ENCODE measurements at regions not wholly inside any gene's neighbourhood (a gene's known extent, or its start where the extent isn't known, plus 50 kb on each side); places are given as distances from the start of the nearest gene placed in this dataset.

DNA sequence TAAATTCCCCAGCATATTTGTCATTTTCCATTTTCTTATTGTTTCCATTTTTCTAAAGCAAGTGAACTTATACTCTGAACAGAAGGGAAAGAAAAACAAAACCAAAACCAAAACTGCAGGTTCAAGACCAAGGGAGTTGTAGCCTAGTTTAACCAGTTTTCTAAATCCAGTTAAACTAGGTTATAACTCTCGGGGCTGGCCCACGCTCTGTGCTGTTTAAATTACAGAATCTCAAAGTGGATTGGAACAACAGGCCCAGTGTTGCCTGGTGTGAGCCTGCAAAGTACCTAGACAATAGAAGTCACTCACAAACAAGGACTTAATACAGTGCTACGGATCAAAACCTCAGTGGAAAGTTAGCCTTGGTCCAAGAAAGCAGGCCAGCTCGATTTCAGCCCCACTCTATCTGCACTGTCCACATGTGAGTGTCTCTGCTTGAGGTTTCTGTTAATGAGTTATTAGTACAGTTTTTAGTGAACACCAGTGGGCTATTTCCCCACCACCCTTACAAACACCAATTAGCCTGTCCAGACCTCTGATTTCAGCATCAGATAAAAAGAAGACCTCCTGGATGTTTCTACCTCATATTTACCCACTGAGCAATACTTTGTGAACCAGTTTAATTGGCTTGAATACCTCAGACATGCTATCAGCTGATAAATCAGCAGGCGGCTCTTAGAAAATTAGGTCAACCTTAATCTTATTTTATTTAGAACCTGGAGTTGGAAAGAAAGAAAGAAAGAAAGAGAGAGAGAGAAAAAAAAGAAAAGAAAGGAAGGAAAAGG, 93.8 kb upstream of the PDZRN3 start:
- TF ChIP-seq, protein P1, sequence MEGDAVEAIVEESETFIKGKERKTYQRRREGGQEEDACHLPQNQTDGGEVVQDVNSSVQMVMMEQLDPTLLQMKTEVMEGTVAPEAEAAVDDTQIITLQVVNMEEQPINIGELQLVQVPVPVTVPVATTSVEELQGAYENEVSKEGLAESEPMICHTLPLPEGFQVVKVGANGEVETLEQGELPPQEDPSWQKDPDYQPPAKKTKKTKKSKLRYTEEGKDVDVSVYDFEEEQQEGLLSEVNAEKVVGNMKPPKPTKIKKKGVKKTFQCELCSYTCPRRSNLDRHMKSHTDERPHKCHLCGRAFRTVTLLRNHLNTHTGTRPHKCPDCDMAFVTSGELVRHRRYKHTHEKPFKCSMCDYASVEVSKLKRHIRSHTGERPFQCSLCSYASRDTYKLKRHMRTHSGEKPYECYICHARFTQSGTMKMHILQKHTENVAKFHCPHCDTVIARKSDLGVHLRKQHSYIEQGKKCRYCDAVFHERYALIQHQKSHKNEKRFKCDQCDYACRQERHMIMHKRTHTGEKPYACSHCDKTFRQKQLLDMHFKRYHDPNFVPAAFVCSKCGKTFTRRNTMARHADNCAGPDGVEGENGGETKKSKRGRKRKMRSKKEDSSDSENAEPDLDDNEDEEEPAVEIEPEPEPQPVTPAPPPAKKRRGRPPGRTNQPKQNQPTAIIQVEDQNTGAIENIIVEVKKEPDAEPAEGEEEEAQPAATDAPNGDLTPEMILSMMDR (IDR thresholded peaks at IDR 0.05) = no peak
- DNase-seq (ENCODE audit: low spot score) = no peak
- no peak for ATAC-seq (ENCODE audit: insufficient number of reproducible peaks, low FRiP score, low read depth)
- Histone ChIP-seq H3K4me3 (no peak overlapping the region), H3K36me3 (no peaks in the 10 kb centered on the region), H3K4me1 (ENCODE audit: control insufficient read depth in 1 of 2, low read depth in 2 of 2) (peaks cover 7 to 13% of the 10 kb centered on the region in 2 donors), H3K9me3 (no peaks in the 10 kb centered on the region), H3K27ac (no peak overlapping the region), H3K27me3 (replicated peaks; ENCODE audit: insufficient read depth) (no peaks in the 10 kb centered on the region)

DNA sequence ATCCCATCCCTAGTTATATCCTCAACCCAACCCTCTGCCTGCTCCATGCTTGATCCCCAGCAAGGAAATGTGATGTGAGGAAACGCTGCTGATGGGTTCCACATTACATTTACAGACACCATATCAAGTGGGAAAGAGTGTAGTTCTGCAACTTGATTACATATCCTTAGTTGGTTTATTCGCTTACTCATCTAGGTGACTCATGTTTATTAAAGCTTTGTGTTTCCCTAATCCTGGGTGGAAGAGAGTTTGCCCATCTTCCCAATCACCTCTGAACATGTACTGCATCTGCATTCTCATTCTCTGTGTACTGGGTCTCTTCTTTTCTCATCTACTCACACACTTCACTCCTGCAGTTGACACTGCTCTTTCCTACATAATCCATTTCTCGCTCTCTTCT, 91.7 kb upstream of the PDZRN3 start:
- no peak overlapping the region for H3K27ac ChIP-seq
- H3K4me1 ChIP-seq (ENCODE audit: control insufficient read depth in 1 of 2, low read depth in 2 of 2) = peaks cover 7 to 13% of the 10 kb centered on the region in 2 donors
- DNase-seq (ENCODE audit: low spot score) (no peak), ATAC-seq (ENCODE audit: insufficient number of reproducible peaks, low FRiP score, low read depth) (no peak)
- no peak overlapping the region for H3K4me3 ChIP-seq
- TF ChIP-seq, protein P1 (IDR thresholded peaks at IDR 0.05) = no peak
- no peaks in the 10 kb centered on the region for H3K27me3 ChIP-seq (replicated peaks; ENCODE audit: insufficient read depth)
- H3K9me3 ChIP-seq = no peaks in the 10 kb centered on the region
- H3K36me3 ChIP-seq = no peaks in the 10 kb centered on the region

DNA sequence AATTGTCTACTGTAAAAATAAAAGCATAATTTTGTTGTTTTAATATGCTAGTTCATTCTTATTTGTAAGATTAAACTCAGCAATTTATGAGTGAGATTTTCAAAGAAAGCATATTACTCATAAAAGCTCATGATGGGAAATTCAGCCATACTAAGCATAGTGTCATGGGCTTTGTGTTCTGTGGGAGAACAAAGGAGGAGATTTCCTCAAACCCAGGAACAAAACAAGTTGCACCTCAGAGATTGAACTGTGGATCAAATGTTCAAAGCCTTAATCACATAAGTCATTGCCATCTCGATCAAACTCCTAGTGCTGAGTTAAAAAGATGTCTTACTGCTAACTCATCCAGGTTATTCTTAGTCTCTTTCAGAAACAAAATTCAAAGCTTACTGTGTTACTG, 85.6 kb upstream of the PDZRN3 start:
- no peaks in the 10 kb centered on the region for H3K9me3 ChIP-seq
- H3K27me3 ChIP-seq (replicated peaks; ENCODE audit: insufficient read depth) = no peaks in the 10 kb centered on the region
- ATAC-seq (ENCODE audit: insufficient number of reproducible peaks, low FRiP score, low read depth) = no peak
- no peaks in the 10 kb centered on the region for H3K36me3 ChIP-seq
- no peak for DNase-seq (ENCODE audit: low spot score)
- H3K4me1 ChIP-seq (ENCODE audit: control insufficient read depth in 1 of 2, low read depth in 2 of 2) = peaks cover 0 to 10% of the 10 kb centered on the region in 2 donors
- TF ChIP-seq, protein P1 (IDR thresholded peaks at IDR 0.05) = no peak
- H3K27ac ChIP-seq = no peak overlapping the region
- no peak overlapping the region for H3K4me3 ChIP-seq

DNA sequence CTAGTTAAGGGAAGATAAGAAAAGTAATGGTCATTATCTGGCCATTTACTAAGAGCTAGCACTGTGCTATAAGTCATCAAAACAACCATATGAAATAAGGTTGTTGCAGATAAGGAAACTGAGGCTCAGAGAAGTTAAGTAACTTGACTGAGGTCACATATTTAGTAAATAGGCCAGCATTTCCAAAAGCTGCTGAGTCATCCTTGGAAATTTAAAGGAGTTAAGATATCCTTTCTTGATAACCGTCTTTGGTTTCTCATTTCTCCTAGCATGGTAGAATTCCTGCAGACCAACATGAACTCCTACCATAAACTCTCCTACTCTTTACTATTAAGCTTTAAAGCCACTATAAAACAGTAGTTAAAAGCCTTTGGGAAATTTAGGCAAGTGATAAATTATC, 85.0 kb upstream of the PDZRN3 start:
- Histone ChIP-seq H3K27me3 (replicated peaks; ENCODE audit: insufficient read depth) (no peaks in the 10 kb centered on the region), H3K36me3 (no peaks in the 10 kb centered on the region), H3K9me3 (no peaks in the 10 kb centered on the region), H3K27ac (no peak overlapping the region), H3K4me3 (no peak overlapping the region), H3K4me1 (ENCODE audit: control insufficient read depth in 1 of 2, low read depth in 2 of 2) (peaks cover 0 to 10% of the 10 kb centered on the region in 2 donors)
- TF ChIP-seq, protein P1 (IDR thresholded peaks at IDR 0.05) = no peak
- DNase-seq (ENCODE audit: low spot score) = no peak
- ATAC-seq (ENCODE audit: insufficient number of reproducible peaks, low FRiP score, low read depth) = no peak

DNA sequence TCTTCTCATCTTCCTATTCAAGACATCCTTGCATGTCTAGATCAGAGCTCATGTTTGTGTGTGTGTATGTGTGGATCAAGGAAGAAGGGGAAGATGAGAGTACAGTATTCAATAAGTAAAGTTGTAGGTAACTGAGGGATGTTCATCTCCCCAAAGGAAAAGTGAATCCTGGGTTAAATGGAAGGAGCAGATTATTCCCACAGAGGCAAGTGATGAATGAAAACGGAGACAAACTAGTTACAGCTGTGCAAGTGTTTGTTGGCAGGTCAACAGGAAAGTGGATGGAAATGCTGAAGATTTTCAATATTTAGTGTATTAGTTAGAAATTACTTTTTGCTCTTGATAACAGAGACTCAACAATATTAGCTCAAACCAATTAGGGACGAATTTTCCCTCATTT, 84.2 kb upstream of the PDZRN3 start:
- no peak for DNase-seq (ENCODE audit: low spot score)
- H3K27me3 ChIP-seq (replicated peaks; ENCODE audit: insufficient read depth) = no peaks in the 10 kb centered on the region
- H3K27ac ChIP-seq = no peak overlapping the region
- ATAC-seq (ENCODE audit: insufficient number of reproducible peaks, low FRiP score, low read depth) = no peak
- TF ChIP-seq, protein P1 (IDR thresholded peaks at IDR 0.05) = no peak
- no peaks in the 10 kb centered on the region for H3K9me3 ChIP-seq
- no peak overlapping the region for H3K4me3 ChIP-seq
- peaks cover 0 to 10% of the 10 kb centered on the region in 2 donors for H3K4me1 ChIP-seq (ENCODE audit: control insufficient read depth in 1 of 2, low read depth in 2 of 2)
- no peaks in the 10 kb centered on the region for H3K36me3 ChIP-seq

Measured in thoracic aorta (tissue), 2 donors.